ENCODE measurements at regions not wholly inside any gene's neighbourhood (a gene's known extent, or its start where the extent isn't known, plus 50 kb on each side); places are given as distances from the start of the nearest gene placed in this dataset.

DNA sequence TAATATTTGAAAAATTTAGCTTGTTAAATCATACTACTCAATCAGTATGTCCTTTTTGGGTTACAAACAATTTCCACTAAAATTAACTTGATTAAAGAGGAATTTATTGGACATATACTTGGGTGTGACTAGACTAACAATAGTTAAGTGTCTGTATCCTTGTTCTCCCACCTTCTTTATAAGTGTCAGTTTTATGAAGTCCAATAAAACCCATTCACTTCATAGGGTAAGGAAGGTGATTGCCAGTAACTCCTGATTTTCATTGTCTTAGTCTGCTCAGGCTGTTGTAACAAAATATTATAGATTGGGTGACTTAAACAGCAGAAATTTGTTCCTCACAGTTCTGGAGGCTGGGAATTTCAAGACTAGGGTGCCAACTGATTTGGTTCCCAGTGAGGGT is 800.0 kb downstream of the PDHA2 start:
- no peak for DNase-seq (ENCODE audit: low spot score)
- Histone ChIP-seq H3K36me3 (ENCODE audit: control insufficient read depth in 4 of 4, insufficient read depth in 3 of 4, low read depth in 1 of 4, low read length in 3 of 4) (no peaks in the 10 kb centered on the region), H3K27ac (ENCODE audit: low read depth in 1 of 2, low read length in 2 of 2) (no peak overlapping the region), H3K4me3 (ENCODE audit: low read depth in 1 of 3, low read length in 3 of 3) (no peak overlapping the region), H3K27me3 (ENCODE audit: control insufficient read depth in 4 of 4, insufficient read depth in 4 of 4, low read length in 3 of 4) (no peaks in the 10 kb centered on the region), H3K9me3 (ENCODE audit: control insufficient read depth in 4 of 4, low read length in 3 of 4) (no peaks in the 10 kb centered on the region), H3K9ac (ENCODE audit: low read depth in 1 of 2, low read length in 2 of 2) (no peak overlapping the region), H3K4me1 (ENCODE audit: control insufficient read depth in 4 of 4, insufficient read depth in 4 of 4, low read length in 3 of 4) (no peaks in the 10 kb centered on the region)
- no peak for TF ChIP-seq RAD21 (IDR thresholded peaks at IDR 0.05)
- no peak for TF ChIP-seq RXRA (IDR thresholded peaks at IDR 0.05)
- TF ChIP-seq, protein P1, sequence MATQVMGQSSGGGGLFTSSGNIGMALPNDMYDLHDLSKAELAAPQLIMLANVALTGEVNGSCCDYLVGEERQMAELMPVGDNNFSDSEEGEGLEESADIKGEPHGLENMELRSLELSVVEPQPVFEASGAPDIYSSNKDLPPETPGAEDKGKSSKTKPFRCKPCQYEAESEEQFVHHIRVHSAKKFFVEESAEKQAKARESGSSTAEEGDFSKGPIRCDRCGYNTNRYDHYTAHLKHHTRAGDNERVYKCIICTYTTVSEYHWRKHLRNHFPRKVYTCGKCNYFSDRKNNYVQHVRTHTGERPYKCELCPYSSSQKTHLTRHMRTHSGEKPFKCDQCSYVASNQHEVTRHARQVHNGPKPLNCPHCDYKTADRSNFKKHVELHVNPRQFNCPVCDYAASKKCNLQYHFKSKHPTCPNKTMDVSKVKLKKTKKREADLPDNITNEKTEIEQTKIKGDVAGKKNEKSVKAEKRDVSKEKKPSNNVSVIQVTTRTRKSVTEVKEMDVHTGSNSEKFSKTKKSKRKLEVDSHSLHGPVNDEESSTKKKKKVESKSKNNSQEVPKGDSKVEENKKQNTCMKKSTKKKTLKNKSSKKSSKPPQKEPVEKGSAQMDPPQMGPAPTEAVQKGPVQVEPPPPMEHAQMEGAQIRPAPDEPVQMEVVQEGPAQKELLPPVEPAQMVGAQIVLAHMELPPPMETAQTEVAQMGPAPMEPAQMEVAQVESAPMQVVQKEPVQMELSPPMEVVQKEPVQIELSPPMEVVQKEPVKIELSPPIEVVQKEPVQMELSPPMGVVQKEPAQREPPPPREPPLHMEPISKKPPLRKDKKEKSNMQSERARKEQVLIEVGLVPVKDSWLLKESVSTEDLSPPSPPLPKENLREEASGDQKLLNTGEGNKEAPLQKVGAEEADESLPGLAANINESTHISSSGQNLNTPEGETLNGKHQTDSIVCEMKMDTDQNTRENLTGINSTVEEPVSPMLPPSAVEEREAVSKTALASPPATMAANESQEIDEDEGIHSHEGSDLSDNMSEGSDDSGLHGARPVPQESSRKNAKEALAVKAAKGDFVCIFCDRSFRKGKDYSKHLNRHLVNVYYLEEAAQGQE (IDR thresholded peaks at IDR 0.05): no peak
- no peak for TF ChIP-seq JUND (IDR thresholded peaks at IDR 0.05)
- TF ChIP-seq EGR1 (IDR thresholded peaks at IDR 0.05; ENCODE audit: low read depth in 2 of 2): no peak
- TF ChIP-seq FOXA2 (IDR thresholded peaks at IDR 0.05): no peak
- no peak for TF ChIP-seq HNF4A (conservative IDR thresholded peaks at IDR 0.05)
- no peak for TF ChIP-seq YY1 (IDR thresholded peaks at IDR 0.05)
- no peak for TF ChIP-seq NR2F2 (IDR thresholded peaks at IDR 0.05)

GRCh38 chr4:96642490-96642889 is 802.6 kb downstream of the PDHA2 start:
- Histone ChIP-seq H3K4me3 (ENCODE audit: low read depth in 1 of 3, low read length in 3 of 3) (no peak overlapping the region), H3K27me3 (ENCODE audit: control insufficient read depth in 4 of 4, insufficient read depth in 4 of 4, low read length in 3 of 4) (no peaks in the 10 kb centered on the region), H3K36me3 (ENCODE audit: control insufficient read depth in 4 of 4, insufficient read depth in 3 of 4, low read depth in 1 of 4, low read length in 3 of 4) (no peaks in the 10 kb centered on the region), H3K9me3 (ENCODE audit: control insufficient read depth in 4 of 4, low read length in 3 of 4) (no peaks in the 10 kb centered on the region), H3K27ac (ENCODE audit: low read depth in 1 of 2, low read length in 2 of 2) (no peak overlapping the region), H3K4me1 (ENCODE audit: control insufficient read depth in 4 of 4, insufficient read depth in 4 of 4, low read length in 3 of 4) (no peaks in the 10 kb centered on the region), H3K9ac (ENCODE audit: low read depth in 1 of 2, low read length in 2 of 2) (no peak overlapping the region)
- WGBS: 43% methylated on average over 2 of the region's 2 CpGs
- TF ChIP-seq RAD21 (IDR thresholded peaks at IDR 0.05) (no peak), NR2F2 (IDR thresholded peaks at IDR 0.05) (no peak), FOXA1 (IDR thresholded peaks at IDR 0.05) (no peak), HNF4A (conservative IDR thresholded peaks at IDR 0.05) (no peak), MAX (IDR thresholded peaks at IDR 0.05) (no peak), EGR1 (IDR thresholded peaks at IDR 0.05; ENCODE audit: low read depth in 2 of 2) (no peak), CTCF (IDR thresholded peaks at IDR 0.05; ENCODE audit: low read depth, low read length, missing input control) (no peak), JUND (IDR thresholded peaks at IDR 0.05) (no peak)
- TF ChIP-seq, protein P1 (IDR thresholded peaks at IDR 0.05): no peak
- no peak for DNase-seq (ENCODE audit: low spot score)

All from liver (tissue), 8 donors.